Upper lobe of right lung (tissue), 1 donor: ENCODE measurements at regions not wholly inside any gene's neighbourhood (a gene's known extent, or its start where the extent isn't known, plus 50 kb on each side); places are given as distances from the start of the nearest gene placed in this dataset.
A peak's percentile ranks its signal among the peaks of the same experiment; 100 is the strongest.

Source experiments
- ATAC-seq: fragments of 200-7000 bp; cut with Tn5 transposase; one replicate; pipeline ENCODE4 v1.9.1; 2020; ENCODE audit warnings: mild to moderate bottlenecking, moderate library complexity
- DNase-seq: peaks from one replicate; pipeline ENCODE4 v3.0.0-alpha.2; 2020
- H3K27ac ChIP-seq: fragments of 200-600 bp; one replicate; pipeline ENCODE4 v1.8.0; 2022
- H3K27me3 ChIP-seq: fragments of 200-600 bp; one replicate; pipeline ENCODE4 v1.8.0; 2022; ENCODE audit warnings: mild to moderate bottlenecking
- H3K36me3 ChIP-seq: fragments of 200-600 bp; one replicate; pipeline ENCODE4 v1.8.0; 2022
- H3K4me1 ChIP-seq: fragments of 200-600 bp; one replicate; pipeline ENCODE4 v1.8.0; 2022
- H3K4me3 ChIP-seq: fragments of 200-600 bp; one replicate; pipeline ENCODE4 v1.8.0; 2022; ENCODE audit warnings: mild to moderate bottlenecking
- H3K9me3 ChIP-seq: fragments of 200-600 bp; one replicate; pipeline ENCODE4 v1.8.0; 2022
- CTCF ChIP-seq: fragments of 200-600 bp; IDR thresholded peaks from one replicate; pipeline ENCODE4 v1.8.0; 2022; ENCODE audit warnings: antibody characterized with exemption
- intact Hi-C: fragments of 100-400 bp; cut with DNase I; formaldehyde crosslinking; loops from one replicate; pipeline ENCODE4 v1.11.0; 2022
- donor health status: DM: no; HTN: yes; CAD: no; lungs with severe emphysema.

- Histone ChIP-seq H3K27me3 (no peaks in the 10 kb centered on the region), H3K4me3 (no peak overlapping the region), H3K36me3 (no peaks in the 10 kb centered on the region), H3K27ac (no peak overlapping the region), H3K9me3 (peaks cover 9% of the 10 kb centered on the region), H3K4me1 (peaks cover 10% of the 10 kb centered on the region)
- TF ChIP-seq CTCF, result no peak
- intact Hi-C loops, result no loop called here
- ATAC-seq, result no peak
- DNase-seq, result no peak
Observed at GRCh38 chr11:69423611-69424385, 57.7 kb upstream of the LINC01488 start.

- H3K9me3 ChIP-seq, result peaks cover 9% of the 10 kb centered on the region
- H3K4me3 ChIP-seq, result no peak overlapping the region
- ATAC-seq, result no peak
- intact Hi-C loops, result no loop called here
- H3K27me3 ChIP-seq, result no peaks in the 10 kb centered on the region
- H3K4me1 ChIP-seq, result peaks cover 10% of the 10 kb centered on the region
- no peak for DNase-seq
- no peak for TF ChIP-seq CTCF
- no peak overlapping the region for H3K27ac ChIP-seq
- H3K36me3 ChIP-seq, result no peaks in the 10 kb centered on the region
Observed at GRCh38 chr11:69424748-69425147, 56.7 kb upstream of the LINC01488 start.

DNA sequence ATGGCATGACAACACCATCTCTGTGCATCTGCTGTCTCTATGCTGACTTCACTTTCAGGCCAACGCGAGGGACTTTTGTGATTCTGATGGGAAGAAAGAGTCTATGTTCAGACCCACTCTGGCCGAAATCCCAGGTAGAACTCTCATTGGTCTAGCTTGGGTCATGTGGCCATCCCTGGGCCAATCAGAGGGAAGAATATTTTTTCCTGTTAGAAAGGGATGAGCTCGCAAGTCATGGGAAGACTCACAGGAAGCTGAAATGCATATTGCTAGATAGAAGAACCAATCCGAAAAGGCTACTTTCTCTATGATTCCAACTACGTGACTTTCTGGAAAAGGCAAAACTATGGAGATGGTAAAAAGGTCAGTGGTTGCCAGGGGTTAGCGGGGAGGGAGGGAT lies 56.0 kb upstream of the LINC01488 start:
- Histone ChIP-seq H3K4me3 (no peak overlapping the region), H3K4me1 (peaks cover 6% of the 10 kb centered on the region), H3K9me3 (peaks cover 9% of the 10 kb centered on the region), H3K27me3 (no peaks in the 10 kb centered on the region), H3K27ac (no peak overlapping the region), H3K36me3 (no peaks in the 10 kb centered on the region)
- no peak for DNase-seq
- TF ChIP-seq CTCF, result no peak
- no peak for ATAC-seq
- intact Hi-C loops, result no loop called here

DNA sequence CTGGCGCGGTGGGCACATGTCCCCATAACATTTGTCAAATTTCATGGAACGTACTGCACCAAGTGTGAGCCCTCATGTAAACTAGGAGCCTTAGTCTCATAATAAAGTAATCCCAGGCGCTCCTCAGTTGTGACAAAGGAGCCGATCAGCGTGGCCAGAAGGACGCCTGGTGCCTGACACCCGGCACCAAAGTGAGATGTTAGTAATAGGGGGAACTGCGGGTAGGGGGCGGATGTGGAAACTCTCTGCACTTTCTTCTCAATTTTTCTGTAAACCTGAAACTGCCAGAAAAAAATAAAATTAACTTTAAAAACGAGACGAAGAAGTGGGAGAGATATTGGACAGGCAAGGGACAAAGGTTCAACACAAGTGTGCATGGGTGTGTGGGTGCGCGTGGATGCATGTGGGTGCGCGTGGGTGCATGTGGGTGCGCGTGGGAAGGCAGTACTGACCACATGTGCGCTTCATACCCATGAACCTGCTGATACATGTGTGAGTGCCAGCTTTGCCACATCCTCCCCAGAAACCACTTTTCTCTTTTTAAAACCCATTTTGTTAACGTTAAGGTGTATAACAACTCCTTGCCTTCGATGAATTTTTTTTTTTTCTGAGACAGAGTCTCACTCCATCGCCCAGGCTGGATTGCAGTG lies 55.4 kb upstream of the LINC01488 start:
- no peak for TF ChIP-seq CTCF
- Histone ChIP-seq H3K4me3 (no peak overlapping the region), H3K9me3 (peaks cover 9% of the 10 kb centered on the region), H3K4me1 (peaks cover under 1% of the 10 kb centered on the region), H3K36me3 (no peaks in the 10 kb centered on the region), H3K27ac (no peak overlapping the region), H3K27me3 (no peaks in the 10 kb centered on the region)
- ATAC-seq (no peak), DNase-seq (peak; percentile 30)
- intact Hi-C loops, result no loop called here

DNA sequence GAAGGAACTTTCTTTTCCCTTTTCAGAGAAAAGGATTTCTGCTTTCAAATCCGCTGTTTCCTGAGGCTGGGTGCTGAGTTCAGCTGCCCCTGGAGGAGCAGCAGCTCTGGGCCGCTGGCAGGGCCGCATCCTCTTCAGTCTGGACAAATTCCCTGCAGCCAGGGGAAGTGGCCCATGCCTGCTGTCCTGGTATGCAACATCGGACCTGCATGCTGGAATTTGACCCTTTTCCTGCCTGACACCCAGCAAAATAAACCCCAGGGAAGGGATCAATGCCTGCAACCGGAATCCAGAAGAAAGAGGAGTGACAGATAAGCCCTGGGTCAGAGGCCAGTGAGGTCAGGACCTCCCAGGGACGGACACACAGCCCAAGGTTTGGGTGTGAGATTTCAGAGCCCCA lies 54.1 kb upstream of the LINC01488 start:
- no peak for TF ChIP-seq CTCF
- Histone ChIP-seq H3K4me3 (no peak overlapping the region), H3K36me3 (no peaks in the 10 kb centered on the region), H3K9me3 (peaks cover 9% of the 10 kb centered on the region), H3K27ac (no peak overlapping the region), H3K4me1 (no peaks in the 10 kb centered on the region), H3K27me3 (no peaks in the 10 kb centered on the region)
- ATAC-seq (no peak), DNase-seq (peak; percentile 35)
- intact Hi-C loops, result no loop called here
